GM12864 (cell line): ENCODE measurements at regions not wholly inside any gene's neighbourhood (a gene's known extent, or its start where the extent isn't known, plus 50 kb on each side); places are given as distances from the start of the nearest gene placed in this dataset.
"Not testable (repeated sequence)": the region's sequence is repeated elsewhere in the genome, so short reads cannot be mapped to it uniquely, and the experiment has no call there.

ENCODE experiments used
- DNase-seq: peaks from one replicate; pipeline ENCODE4 v3.0.0-alpha.2; 2011; ENCODE audit warnings: low read depth
- H3K4me3 ChIP-seq: 2 replicates; pipeline ENCODE4 v1.5.1; 2011; ENCODE audit warnings: mild to moderate bottlenecking, low read depth, low read length, control low read depth
- CTCF ChIP-seq: IDR thresholded peaks from 2 replicates; pipeline ENCODE4 v1.5.1; 2011; ENCODE audit warnings: low read depth, mild to moderate bottlenecking, moderate library complexity, low read length, control low read depth, inconsistent platforms; ENCODE audit errors: missing control alignments

GRCh38 chr11:38646382-38646781, 2048.3 kb upstream of the RAG2 start:
- TF ChIP-seq CTCF, result no peak
- DNase-seq, result no peak
- H3K4me3 ChIP-seq, result no peak overlapping the region

GRCh38 chr11:38640854-38641253, 2042.8 kb upstream of the RAG2 start:
- DNase-seq, result no peak
- no peak overlapping the region for H3K4me3 ChIP-seq
- TF ChIP-seq CTCF, result no peak

- TF ChIP-seq CTCF, result no peak
- no peak for DNase-seq
- H3K4me3 ChIP-seq, result no peak overlapping the region
These were observed 2014.7 kb upstream of the RAG2 start for GRCh38 chr11:38612701-38613100.

- H3K4me3 ChIP-seq, DNase-seq: not testable (repeated sequence)
These were observed 2003.3 kb upstream of the RAG2 start for GRCh38 chr11:38601371-38601770.

GRCh38 chr11:38598418-38598817, 2000.4 kb upstream of the RAG2 start:
- DNase-seq, result no peak
- H3K4me3 ChIP-seq, result no peak overlapping the region
- TF ChIP-seq CTCF, result no peak

GRCh38 chr11:38595359-38596016, 1997.5 kb upstream of the RAG2 start:
- not testable (repeated sequence) for DNase-seq, H3K4me3 ChIP-seq

- no peak for DNase-seq
- TF ChIP-seq CTCF, result no peak
- no peak overlapping the region for H3K4me3 ChIP-seq
These were observed 1996.9 kb upstream of the RAG2 start for GRCh38 chr11:38594895-38595294.

- no peak overlapping the region for H3K4me3 ChIP-seq
- no peak for DNase-seq
- TF ChIP-seq CTCF, result no peak
These were observed 1995.6 kb upstream of the RAG2 start for GRCh38 chr11:38593649-38594048.
